Fibroblast of mammary gland (primary cell): ENCODE measurements at regions not wholly inside any gene's neighbourhood (a gene's known extent, or its start where the extent isn't known, plus 50 kb on each side); places are given as distances from the start of the nearest gene placed in this dataset.

Experiments
- DNase-seq: peaks from one replicate; pipeline ENCODE4 v3.0.0-alpha.2; 2010; ENCODE audit warnings: low read depth
- H3K4me3 ChIP-seq: 2 replicates; pipeline ENCODE4 v1.5.1; 2011; ENCODE audit warnings: low read depth, mild to moderate bottlenecking, low read length, moderate library complexity; ENCODE audit not compliant: control insufficient read depth
- TF ChIP-seq, protein P1 (sequence below): conservative IDR thresholded peaks from 2 replicates; pipeline ENCODE4 v1.5.1; 2011; ENCODE audit warnings: low read depth, low read length, inconsistent platforms; ENCODE audit not compliant: control insufficient read depth, insufficient read depth

DNA sequence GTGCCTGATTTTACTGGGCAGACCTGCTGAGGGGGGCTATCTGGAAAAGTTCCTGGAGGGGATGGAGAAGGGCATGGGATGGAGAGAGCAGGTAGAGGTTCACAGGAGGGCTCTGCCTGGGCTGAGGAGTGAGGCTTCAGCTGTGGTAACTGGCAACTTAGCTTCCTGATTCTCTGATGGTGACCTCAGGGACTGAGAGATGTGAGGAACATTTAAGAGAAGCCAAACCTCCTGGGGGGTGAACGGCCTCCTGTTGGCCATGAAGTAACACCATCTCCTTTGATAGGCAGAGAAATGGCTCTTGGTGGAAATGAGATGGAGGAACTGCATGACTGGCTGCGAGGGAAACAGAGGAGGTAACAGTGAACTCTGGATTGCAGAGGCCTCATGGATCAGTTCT is 97.3 kb upstream of the ROPN1 start:
- no peak overlapping the region for H3K4me3 ChIP-seq
- DNase-seq: no peak
- TF ChIP-seq, protein P1, sequence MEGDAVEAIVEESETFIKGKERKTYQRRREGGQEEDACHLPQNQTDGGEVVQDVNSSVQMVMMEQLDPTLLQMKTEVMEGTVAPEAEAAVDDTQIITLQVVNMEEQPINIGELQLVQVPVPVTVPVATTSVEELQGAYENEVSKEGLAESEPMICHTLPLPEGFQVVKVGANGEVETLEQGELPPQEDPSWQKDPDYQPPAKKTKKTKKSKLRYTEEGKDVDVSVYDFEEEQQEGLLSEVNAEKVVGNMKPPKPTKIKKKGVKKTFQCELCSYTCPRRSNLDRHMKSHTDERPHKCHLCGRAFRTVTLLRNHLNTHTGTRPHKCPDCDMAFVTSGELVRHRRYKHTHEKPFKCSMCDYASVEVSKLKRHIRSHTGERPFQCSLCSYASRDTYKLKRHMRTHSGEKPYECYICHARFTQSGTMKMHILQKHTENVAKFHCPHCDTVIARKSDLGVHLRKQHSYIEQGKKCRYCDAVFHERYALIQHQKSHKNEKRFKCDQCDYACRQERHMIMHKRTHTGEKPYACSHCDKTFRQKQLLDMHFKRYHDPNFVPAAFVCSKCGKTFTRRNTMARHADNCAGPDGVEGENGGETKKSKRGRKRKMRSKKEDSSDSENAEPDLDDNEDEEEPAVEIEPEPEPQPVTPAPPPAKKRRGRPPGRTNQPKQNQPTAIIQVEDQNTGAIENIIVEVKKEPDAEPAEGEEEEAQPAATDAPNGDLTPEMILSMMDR: no peak

DNA sequence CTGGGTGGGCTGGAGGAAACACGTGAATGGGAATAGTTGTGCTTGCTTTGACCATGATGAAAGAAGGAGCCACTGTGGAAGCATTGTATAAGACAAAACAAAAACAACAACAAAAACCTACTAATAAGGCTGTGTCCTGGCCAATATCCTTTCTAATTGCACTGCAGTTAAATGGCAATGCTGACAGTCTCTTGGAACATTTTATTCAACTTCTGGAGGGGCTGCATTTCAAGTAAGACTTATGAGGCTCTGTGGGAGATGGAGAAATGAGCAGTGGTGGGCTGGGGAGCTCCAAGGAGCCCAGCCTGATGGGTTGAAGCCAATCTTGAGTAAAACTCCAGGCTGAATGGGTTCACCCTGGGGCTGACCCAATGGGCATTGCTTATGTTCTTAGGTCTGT is 99.8 kb upstream of the ROPN1 start:
- no peak for DNase-seq
- H3K4me3 ChIP-seq: no peak overlapping the region
- TF ChIP-seq, protein P1: no peak

DNA sequence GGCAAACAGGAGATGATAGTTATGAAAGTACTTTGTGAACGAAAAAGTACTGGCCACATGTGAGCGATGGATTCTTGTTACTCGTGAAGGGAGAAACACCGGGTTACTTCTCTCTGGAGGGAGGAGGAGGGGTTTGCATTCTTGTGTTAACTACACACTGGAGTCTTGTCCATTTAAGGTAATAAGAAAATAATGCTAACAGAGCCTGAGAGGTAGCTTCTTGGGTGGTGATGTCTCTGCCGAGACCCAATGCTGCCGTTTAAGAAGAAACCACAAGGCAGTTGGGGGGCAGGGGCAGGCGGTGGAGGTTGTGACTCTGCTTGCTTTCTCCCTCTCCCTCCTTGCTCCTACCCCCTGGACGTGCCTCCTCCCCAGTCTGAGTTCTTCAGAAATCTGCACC is 100.9 kb upstream of the ROPN1 start:
- TF ChIP-seq, protein P1: no peak
- DNase-seq: no peak
- no peak overlapping the region for H3K4me3 ChIP-seq

DNA sequence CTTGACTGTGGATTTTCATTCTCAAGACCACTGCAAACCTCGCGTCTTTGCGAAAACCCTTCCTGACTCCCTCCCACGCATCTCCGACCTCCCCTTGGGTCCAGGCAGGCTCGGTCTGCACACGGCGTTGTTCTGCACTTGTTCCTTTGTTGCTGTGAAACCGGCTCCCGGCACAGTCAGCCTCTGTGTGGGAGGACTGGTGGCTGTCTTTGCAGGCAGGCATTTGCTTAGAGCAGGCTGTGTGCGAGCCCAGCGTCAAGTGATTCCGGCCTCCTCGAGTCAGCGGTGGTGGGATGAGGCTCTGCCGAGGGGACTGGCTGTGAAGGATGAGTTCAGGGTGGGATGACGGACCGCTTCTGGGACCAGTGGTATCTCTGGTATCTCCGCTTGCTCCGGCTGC is 102.6 kb upstream of the ROPN1 start:
- H3K4me3 ChIP-seq: no peak overlapping the region
- TF ChIP-seq, protein P1: no peak
- no peak for DNase-seq

DNA sequence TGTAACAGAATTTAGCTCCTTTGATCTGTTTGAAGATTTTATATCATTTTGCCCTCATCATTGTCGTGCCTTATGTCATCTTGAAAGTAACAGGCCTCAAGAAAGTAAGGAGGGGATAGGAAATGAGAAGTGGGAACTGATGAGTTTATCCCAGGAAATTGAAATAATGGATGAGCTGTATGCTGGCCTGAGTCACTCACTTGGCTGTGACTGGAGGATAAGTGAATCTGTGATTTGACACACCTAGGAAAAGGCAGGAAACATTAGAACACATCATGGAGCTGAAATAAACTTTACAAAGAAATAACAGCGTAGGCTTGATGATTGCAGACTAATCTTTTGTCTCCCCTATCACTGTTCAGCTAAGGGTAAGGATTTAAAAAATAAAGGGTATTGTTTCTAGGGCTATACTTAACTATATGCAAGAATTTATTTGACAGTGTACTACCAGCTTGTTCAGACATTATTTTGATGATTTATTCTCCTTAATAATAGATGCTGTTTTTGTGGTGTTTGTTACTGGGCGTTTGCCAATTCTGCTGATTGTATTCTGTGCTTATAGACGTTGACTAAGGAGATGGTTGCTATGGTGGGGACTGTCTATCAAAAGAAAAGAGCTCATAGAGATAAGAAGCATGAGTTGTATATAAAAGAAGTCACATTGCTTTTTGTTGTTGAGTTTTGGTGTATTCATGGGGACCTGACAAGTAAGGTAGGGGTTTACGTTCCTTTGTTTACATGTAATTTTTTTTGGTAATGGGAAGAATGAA is 105.6 kb upstream of the ROPN1 start:
- no peak for DNase-seq
- H3K4me3 ChIP-seq: no peak overlapping the region
- TF ChIP-seq, protein P1: no peak

DNA sequence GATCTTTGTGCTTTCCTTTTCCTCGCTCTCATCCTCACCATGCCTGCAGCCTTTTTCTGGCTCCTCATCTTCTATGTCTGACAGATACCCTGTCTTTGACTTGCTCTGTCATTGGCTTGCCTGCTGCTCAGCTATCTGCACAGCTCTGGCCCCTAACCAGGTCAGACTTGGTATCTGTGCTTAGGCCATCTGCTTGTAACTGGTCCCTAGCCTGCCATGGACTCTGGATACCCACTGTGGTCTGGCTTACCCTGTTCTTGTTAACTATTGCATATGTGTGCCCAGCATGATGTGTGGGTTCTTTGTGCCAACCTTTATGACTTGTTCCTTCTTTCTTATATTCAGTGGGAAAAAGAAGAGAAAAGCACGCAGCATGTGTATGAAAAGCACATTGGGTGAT is 109.7 kb upstream of the ROPN1 start:
- no peak overlapping the region for H3K4me3 ChIP-seq
- TF ChIP-seq, protein P1: no peak
- no peak for DNase-seq

DNA sequence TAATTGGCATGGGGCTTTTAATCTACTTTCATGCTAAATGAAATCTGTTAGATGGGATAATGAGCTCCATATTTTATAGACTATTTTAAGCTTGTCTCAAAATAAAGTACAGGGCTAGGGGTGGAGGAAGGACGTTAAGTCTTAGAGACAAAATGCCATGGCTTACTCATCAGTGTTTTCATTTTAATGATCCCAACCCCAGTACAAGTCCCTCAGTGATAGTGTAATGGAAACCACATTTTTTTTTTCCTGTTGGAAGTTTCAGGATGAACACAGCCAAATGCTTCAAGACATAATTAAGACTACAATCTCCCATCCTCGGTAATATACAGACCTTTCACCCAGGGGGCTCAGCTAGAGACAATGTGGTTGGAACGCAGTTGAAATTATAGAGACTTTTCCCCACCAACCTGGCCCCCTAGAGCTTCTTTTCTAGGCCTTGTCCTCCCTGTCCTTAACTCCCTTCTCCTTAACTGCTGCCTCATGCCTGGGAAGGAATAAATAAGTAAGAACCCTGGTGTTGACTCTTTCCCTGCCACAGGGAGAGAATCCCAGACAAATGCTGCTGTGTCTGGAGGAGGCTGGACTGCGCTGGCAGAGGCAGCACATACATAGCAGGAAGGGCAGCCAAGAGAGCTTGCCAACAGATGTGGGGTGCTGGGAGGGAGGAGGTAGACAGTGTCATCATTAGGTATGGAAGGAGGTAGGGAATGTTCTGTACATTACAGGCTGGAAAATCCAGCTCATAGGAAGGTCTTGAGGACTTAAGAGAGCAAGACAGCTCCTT is 115.4 kb upstream of the ROPN1 start:
- peak; percentile 21 for DNase-seq
- TF ChIP-seq, protein P1: no peak
- H3K4me3 ChIP-seq: no peak overlapping the region
